ENCODE measurements at regions not wholly inside any gene's neighbourhood (a gene's known extent, or its start where the extent isn't known, plus 50 kb on each side); places are given as distances from the start of the nearest gene placed in this dataset.

DNA sequence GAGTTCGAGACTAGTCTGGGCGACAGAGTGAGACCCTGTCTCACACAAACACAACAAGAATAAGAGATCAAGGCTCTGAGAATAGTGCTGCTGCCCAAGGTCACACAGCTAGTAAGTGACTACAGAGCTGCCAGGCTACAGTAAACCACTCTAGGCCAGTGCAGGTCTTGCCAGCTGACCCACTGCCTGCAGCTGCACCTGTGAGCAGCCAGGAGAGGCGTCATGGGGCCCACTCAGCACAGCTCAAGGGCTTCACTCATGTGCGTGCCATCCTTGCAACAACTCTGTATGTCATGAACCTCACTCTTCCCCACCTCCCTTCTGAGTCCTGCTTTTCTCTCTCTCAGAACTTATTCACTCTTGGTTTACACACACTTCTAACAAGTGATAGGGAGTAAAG, 176.7 kb downstream of the SMAD6 start:
- no TSS peak for BruUV-seq (replicated peaks)
- Histone ChIP-seq H3K4me1 (replicated peaks in 1 of 2; ENCODE audit: control insufficient read depth in 2 of 2, insufficient read depth in 2 of 2, low read length in 2 of 2) (peaks cover 0 to 4% of the 10 kb centered on the region in 2 experiments; a peak in 2 of 5 replicates), H2AFZ (ENCODE audit: low read depth, low read length) (no peak overlapping the region), H3K9me1 (ENCODE audit: control insufficient read depth, insufficient read depth, low read length) (no peaks in the 10 kb centered on the region), H3K4me2 (ENCODE audit: insufficient read depth, low read length) (no peak overlapping the region), H3K27me3 (ENCODE audit: control insufficient read depth in 2 of 2, insufficient read depth in 2 of 2, low read length in 2 of 2) (peaks cover 3 to 33% of the 10 kb centered on the region in 2 experiments; a peak in 4 of 5 replicates), H3K79me2 (ENCODE audit: control insufficient read depth, insufficient read depth, low read length) (no peaks in the 10 kb centered on the region), H3K36me3 (ENCODE audit: control insufficient read depth, insufficient read depth, low read length) (no peaks in the 10 kb centered on the region), H4K20me1 (replicated peaks; ENCODE audit: control insufficient read depth, insufficient read depth, low read length) (no peaks in the 10 kb centered on the region), H3K9ac (ENCODE audit: insufficient read depth in 1 of 2, low read depth in 2 of 2, low read length in 2 of 2) (no peak overlapping the region), H3K4me3 (no peak overlapping the region), H3K9me3 (replicated peaks; ENCODE audit: control insufficient read depth, insufficient read depth, low read depth, low read length) (no peaks in the 10 kb centered on the region), H3K27ac (ENCODE audit: extremely low read depth, low read depth, low read length) (no peak overlapping the region)
- in situ Hi-C loops (cut with MboI), result no loop called here
- WGBS (ENCODE audit: insufficient coverage, low coverage, missing lambda C conversion rate), result 6% methylated on average over 4 of the region's 4 CpGs
- CTCF ChIA-PET (ENCODE audit: low intra/inter-chr PET ratio), result no interaction called here
- POLR2A ChIA-PET, result no interaction called here
- FAIRE-seq, result no peak
- ATAC-seq, result no peak
- intact Hi-C loops (cut with micrococcal nuclease), result no loop called here
- no peak for DNase-seq (ENCODE audit: extremely low read depth in 1 of 4, low spot score in 3 of 4)
- TF ChIP-seq C11orf30 (IDR thresholded peaks at IDR 0.05; ENCODE audit: low read depth) (no peak), SMAD3 (CRISPR knock-in tag; conservative IDR thresholded peaks at IDR 0.05) (no peak), NR1H2 (CRISPR knock-in tag; IDR thresholded peaks at IDR 0.05) (no peak), KAT2B (IDR thresholded peaks at IDR 0.05; ENCODE audit: low read depth, low read length) (no peak), NR2C1 (IDR thresholded peaks at IDR 0.05) (no peak), NR2C1 (tag; IDR thresholded peaks at IDR 0.05) (no peak), OTX1 (CRISPR knock-in tag; IDR thresholded peaks at IDR 0.05) (no peak), NFE2 (IDR thresholded peaks at IDR 0.05; ENCODE audit: low read depth) (no peak), GTF2A2 (tag; IDR thresholded peaks at IDR 0.05) (no peak), XRCC3 (IDR thresholded peaks at IDR 0.05) (no peak), GTF2E2 (tag; IDR thresholded peaks at IDR 0.05) (no peak), ZNF140 (CRISPR knock-in tag; IDR thresholded peaks at IDR 0.05) (no peak), RFX7 (CRISPR knock-in tag; IDR thresholded peaks at IDR 0.05) (no peak), CCNT2 (IDR thresholded peaks at IDR 0.05; ENCODE audit: borderline replicate concordance, extremely low read depth, insufficient read length, low read depth, low read length) (no peak)
- TF ChIP-seq, protein P1, sequence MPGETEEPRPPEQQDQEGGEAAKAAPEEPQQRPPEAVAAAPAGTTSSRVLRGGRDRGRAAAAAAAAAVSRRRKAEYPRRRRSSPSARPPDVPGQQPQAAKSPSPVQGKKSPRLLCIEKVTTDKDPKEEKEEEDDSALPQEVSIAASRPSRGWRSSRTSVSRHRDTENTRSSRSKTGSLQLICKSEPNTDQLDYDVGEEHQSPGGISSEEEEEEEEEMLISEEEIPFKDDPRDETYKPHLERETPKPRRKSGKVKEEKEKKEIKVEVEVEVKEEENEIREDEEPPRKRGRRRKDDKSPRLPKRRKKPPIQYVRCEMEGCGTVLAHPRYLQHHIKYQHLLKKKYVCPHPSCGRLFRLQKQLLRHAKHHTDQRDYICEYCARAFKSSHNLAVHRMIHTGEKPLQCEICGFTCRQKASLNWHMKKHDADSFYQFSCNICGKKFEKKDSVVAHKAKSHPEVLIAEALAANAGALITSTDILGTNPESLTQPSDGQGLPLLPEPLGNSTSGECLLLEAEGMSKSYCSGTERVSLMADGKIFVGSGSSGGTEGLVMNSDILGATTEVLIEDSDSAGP (CRISPR knock-in tag; IDR thresholded peaks at IDR 0.05), result no peak
- TF ChIP-seq, protein P2, sequence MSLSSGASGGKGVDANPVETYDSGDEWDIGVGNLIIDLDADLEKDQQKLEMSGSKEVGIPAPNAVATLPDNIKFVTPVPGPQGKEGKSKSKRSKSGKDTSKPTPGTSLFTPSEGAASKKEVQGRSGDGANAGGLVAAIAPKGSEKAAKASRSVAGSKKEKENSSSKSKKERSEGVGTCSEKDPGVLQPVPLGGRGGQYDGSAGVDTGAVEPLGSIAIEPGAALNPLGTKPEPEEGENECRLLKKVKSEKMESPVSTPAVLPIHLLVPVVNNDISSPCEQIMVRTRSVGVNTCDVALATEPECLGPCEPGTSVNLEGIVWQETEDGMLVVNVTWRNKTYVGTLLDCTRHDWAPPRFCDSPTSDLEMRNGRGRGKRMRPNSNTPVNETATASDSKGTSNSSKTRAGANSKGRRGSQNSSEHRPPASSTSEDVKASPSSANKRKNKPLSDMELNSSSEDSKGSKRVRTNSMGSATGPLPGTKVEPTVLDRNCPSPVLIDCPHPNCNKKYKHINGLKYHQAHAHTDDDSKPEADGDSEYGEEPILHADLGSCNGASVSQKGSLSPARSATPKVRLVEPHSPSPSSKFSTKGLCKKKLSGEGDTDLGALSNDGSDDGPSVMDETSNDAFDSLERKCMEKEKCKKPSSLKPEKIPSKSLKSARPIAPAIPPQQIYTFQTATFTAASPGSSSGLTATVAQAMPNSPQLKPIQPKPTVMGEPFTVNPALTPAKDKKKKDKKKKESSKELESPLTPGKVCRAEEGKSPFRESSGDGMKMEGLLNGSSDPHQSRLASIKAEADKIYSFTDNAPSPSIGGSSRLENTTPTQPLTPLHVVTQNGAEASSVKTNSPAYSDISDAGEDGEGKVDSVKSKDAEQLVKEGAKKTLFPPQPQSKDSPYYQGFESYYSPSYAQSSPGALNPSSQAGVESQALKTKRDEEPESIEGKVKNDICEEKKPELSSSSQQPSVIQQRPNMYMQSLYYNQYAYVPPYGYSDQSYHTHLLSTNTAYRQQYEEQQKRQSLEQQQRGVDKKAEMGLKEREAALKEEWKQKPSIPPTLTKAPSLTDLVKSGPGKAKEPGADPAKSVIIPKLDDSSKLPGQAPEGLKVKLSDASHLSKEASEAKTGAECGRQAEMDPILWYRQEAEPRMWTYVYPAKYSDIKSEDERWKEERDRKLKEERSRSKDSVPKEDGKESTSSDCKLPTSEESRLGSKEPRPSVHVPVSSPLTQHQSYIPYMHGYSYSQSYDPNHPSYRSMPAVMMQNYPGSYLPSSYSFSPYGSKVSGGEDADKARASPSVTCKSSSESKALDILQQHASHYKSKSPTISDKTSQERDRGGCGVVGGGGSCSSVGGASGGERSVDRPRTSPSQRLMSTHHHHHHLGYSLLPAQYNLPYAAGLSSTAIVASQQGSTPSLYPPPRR (CRISPR knock-in tag; IDR thresholded peaks at IDR 0.05; ENCODE audit: borderline replicate concordance), result no peak
- TF ChIP-seq, protein P3, sequence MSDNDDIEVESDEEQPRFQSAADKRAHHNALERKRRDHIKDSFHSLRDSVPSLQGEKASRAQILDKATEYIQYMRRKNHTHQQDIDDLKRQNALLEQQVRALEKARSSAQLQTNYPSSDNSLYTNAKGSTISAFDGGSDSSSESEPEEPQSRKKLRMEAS (CRISPR knock-in tag; IDR thresholded peaks at IDR 0.05), result no peak
